Muscle layer of colon (tissue), 2 donors: ENCODE measurements at regions not wholly inside any gene's neighbourhood (a gene's known extent, or its start where the extent isn't known, plus 50 kb on each side); places are given as distances from the start of the nearest gene placed in this dataset.
"Not testable (repeated sequence)": the region's sequence is repeated elsewhere in the genome, so short reads cannot be mapped to it uniquely, and the experiment has no call there.

Experiments
- H3K27ac ChIP-seq: one replicate; pipeline ENCODE4 v1.7.0; 2013; ENCODE audit warnings: low read depth, mild to moderate bottlenecking, low read length, moderate library complexity
- H3K27me3 ChIP-seq, 2 donors: one replicate each; pipeline ENCODE4 v1.7.0; 2013; ENCODE audit warnings: low read length in 2 of 2, mild to moderate bottlenecking in 2 of 2; ENCODE audit not compliant: insufficient read depth in 2 of 2, control insufficient read depth in 1 of 2
- H3K36me3 ChIP-seq: one replicate; pipeline ENCODE4 v1.7.0; 2013; ENCODE audit warnings: mild to moderate bottlenecking, low read length; ENCODE audit not compliant: insufficient read depth
- H3K4me1 ChIP-seq: one replicate; pipeline ENCODE4 v1.7.0; 2013; ENCODE audit warnings: mild to moderate bottlenecking, low read length; ENCODE audit not compliant: insufficient read depth
- H3K4me3 ChIP-seq, 2 donors: one replicate each; pipeline ENCODE4 v1.7.0; 2013; ENCODE audit warnings: low read length in 2 of 2, low read depth in 1 of 2, mild to moderate bottlenecking in 1 of 2, moderate library complexity in 1 of 2
- H3K9ac ChIP-seq: one replicate; pipeline ENCODE4 v1.7.0; 2013; ENCODE audit warnings: low read length
- H3K9me3 ChIP-seq: one replicate; pipeline ENCODE4 v1.7.0; 2013; ENCODE audit warnings: mild to moderate bottlenecking, low read length
- donor health status: abdominal sarcoma.
- donor health status: Adenocarcinoma of cecum.

DNA sequence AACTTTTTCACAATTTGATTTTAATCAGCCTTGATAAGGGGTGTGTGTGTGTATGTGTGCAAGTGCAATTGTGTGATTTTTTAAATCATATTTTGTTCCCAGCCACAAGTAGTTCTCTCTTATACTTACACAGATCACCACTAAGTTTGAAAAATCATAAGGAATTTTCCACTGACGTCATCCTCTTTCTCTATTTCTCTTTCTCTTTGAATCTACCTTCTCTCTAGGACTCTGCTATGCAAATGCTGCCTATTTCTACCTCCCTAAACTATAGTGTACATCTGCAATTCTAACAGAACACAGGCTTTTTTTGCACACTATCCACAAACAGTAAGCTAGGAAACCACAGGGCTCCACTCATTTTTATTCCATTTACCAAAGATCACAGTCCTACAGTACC is 254.6 kb upstream of the CYLC2 start:
- H3K36me3 ChIP-seq = no peaks in the 10 kb centered on the region
- H3K9me3 ChIP-seq = no peaks in the 10 kb centered on the region
- H3K4me1 ChIP-seq = no peaks in the 10 kb centered on the region
- H3K4me3 ChIP-seq = no peak overlapping the region
- no peaks in the 10 kb centered on the region for H3K27me3 ChIP-seq
- H3K27ac ChIP-seq = no peak overlapping the region
- H3K9ac ChIP-seq = no peak overlapping the region

DNA sequence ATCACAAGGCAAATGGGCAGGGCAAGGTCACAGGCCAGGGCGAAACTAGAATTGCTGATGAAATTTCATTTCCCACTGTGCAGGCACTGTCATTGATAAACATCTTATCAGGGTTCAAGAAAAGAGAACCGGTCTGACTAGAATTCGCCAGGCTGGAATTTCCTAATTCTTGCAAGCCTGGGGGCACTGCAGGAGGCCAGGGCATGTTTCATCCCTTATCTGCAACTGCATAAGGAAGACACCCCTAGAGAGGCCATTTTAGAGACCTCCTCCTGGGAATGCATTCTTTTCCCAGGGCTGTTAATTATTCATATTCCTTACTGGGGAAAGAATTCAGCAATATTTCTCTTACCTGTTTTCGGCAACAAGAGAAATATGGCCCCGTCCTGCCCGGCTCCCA is 266.2 kb upstream of the CYLC2 start:
- H3K36me3 ChIP-seq = no peaks in the 10 kb centered on the region
- H3K27ac ChIP-seq = no peak overlapping the region

DNA sequence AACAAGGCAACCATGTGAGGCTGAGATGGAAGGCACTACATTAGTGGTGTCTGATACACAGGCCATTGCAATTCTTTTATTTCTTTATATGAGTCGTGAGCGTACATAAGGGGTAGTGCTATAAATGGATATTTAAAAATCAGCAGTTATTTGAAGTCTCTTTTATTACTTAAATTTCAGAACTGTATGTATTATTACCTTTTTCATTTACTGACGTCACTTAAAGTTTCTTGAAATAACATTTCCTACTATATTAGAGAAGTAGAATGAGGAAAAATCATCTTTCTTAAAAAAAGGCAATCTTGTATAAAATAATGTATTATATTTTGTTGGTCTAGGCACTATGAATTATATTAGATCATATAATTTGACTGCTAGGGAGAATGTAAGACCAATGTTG is 280.9 kb upstream of the CYLC2 start:
- H3K36me3 ChIP-seq = no peaks in the 10 kb centered on the region
- no peak overlapping the region for H3K27ac ChIP-seq
- H3K27me3 ChIP-seq = no peaks in the 10 kb centered on the region
- H3K4me1 ChIP-seq = no peaks in the 10 kb centered on the region
- H3K4me3 ChIP-seq = no peak overlapping the region
- no peaks in the 10 kb centered on the region for H3K9me3 ChIP-seq
- no peak overlapping the region for H3K9ac ChIP-seq

More for the DNA sequence above, 266.2 kb upstream of the CYLC2 start:
- no peaks in the 10 kb centered on the region for H3K9me3 ChIP-seq
- H3K27me3 ChIP-seq = no peaks in the 10 kb centered on the region
- H3K4me1 ChIP-seq = no peaks in the 10 kb centered on the region
- H3K4me3 ChIP-seq = no peak overlapping the region
- H3K9ac ChIP-seq = no peak overlapping the region

DNA sequence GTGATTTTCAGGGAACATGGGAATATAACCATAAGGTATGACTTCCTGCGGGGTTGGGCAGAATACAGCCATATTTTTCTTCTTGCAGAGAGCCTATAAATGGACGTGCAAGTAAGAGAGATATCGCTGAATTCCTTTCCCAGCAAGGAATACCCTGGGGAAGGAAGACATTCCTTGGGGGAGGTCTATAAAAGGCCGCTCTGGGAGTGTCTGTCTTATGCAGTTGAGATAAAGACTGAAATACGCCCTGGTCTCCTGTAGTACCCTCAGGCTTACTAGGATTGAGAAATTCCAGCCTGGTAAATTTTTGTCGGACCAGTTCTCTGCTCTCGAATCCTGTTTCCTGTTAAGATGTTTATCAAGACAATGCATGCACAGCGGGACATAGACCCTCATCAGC is 282.2 kb upstream of the CYLC2 start:
- H3K36me3 ChIP-seq, H3K27me3 ChIP-seq, H3K9me3 ChIP-seq, H3K4me1 ChIP-seq, H3K9ac ChIP-seq, H3K27ac ChIP-seq, H3K4me3 ChIP-seq: not testable (repeated sequence)

- Histone ChIP-seq H3K27me3 (no peaks in the 10 kb centered on the region), H3K4me3 (no peak overlapping the region)
Measured at GRCh38 chr9:102700936-102701335, 294.2 kb upstream of the CYLC2 start.

GRCh38 chr9:102669220-102669619 is 325.9 kb upstream of the CYLC2 start:
- no peak overlapping the region for H3K4me3 ChIP-seq
- no peaks in the 10 kb centered on the region for H3K36me3 ChIP-seq
- no peaks in the 10 kb centered on the region for H3K9me3 ChIP-seq
- no peak overlapping the region for H3K27ac ChIP-seq
- no peak overlapping the region for H3K9ac ChIP-seq
- no peaks in the 10 kb centered on the region for H3K27me3 ChIP-seq
- no peaks in the 10 kb centered on the region for H3K4me1 ChIP-seq

More at GRCh38 chr9:102700936-102701335, 294.2 kb upstream of the CYLC2 start:
- Histone ChIP-seq H3K9me3 (no peaks in the 10 kb centered on the region), H3K36me3 (no peaks in the 10 kb centered on the region), H3K9ac (no peak overlapping the region), H3K4me1 (no peaks in the 10 kb centered on the region), H3K27ac (no peak overlapping the region)

DNA sequence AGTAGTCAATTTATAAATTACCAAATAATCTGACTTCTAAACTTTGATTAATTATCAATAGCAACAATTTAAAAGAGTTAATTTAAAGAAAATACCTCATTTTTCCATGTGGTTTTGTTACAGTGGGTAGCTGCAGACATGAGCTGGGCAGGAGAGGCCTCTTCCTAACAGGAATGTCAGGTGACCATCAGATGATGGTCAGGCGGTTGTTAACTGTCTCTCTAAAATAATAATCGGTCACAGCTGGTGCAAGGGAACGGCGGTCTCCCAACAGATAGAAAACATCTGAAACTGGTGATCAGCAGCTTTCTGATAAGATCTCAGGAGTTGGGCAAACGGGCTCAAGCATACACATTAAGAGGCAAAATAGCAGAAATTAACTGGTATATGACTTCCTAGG is 342.7 kb upstream of the CYLC2 start:
- Histone ChIP-seq H3K4me3 (no peak overlapping the region), H3K27me3 (no peaks in the 10 kb centered on the region), H3K27ac (no peak overlapping the region), H3K9ac (no peak overlapping the region), H3K36me3 (no peaks in the 10 kb centered on the region), H3K4me1 (no peaks in the 10 kb centered on the region), H3K9me3 (no peaks in the 10 kb centered on the region)

- H3K27ac ChIP-seq = no peak overlapping the region
- no peak overlapping the region for H3K4me3 ChIP-seq
- no peaks in the 10 kb centered on the region for H3K9me3 ChIP-seq
- H3K4me1 ChIP-seq = no peaks in the 10 kb centered on the region
- H3K27me3 ChIP-seq = no peaks in the 10 kb centered on the region
- H3K36me3 ChIP-seq = no peaks in the 10 kb centered on the region
- no peak overlapping the region for H3K9ac ChIP-seq
Measured at GRCh38 chr9:102650896-102651295, 344.2 kb upstream of the CYLC2 start.

- no peaks in the 10 kb centered on the region for H3K4me1 ChIP-seq
- H3K27ac ChIP-seq = no peak overlapping the region
- H3K9ac ChIP-seq = no peak overlapping the region
- no peak overlapping the region for H3K4me3 ChIP-seq
- H3K27me3 ChIP-seq = no peaks in the 10 kb centered on the region
- no peaks in the 10 kb centered on the region for H3K36me3 ChIP-seq
- no peaks in the 10 kb centered on the region for H3K9me3 ChIP-seq
Measured at GRCh38 chr9:102642651-102643050, 352.5 kb upstream of the CYLC2 start.

DNA sequence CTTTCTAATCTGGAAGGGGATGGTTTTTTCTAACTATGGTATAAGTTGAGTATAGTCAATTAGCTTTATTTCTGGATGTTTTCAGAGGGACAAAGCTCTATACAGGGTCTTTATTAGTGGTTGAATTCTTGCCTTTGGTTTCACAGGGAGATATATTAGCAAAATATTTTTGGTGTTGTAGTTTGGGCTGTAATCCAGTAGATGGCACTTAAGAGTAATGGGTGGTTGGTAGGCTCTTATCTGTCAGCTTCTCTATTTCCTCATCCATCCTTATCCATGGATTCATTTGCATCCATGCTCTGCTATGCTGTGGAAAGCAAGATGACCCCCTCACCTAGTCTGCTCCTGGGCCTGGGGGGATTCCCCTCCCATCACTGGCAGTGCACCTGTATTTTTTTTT is 363.6 kb upstream of the CYLC2 start:
- H3K4me1 ChIP-seq = no peaks in the 10 kb centered on the region
- no peaks in the 10 kb centered on the region for H3K36me3 ChIP-seq
- no peaks in the 10 kb centered on the region for H3K9me3 ChIP-seq
- H3K27me3 ChIP-seq = no peaks in the 10 kb centered on the region
- no peak overlapping the region for H3K27ac ChIP-seq
- no peak overlapping the region for H3K9ac ChIP-seq
- no peak overlapping the region for H3K4me3 ChIP-seq

DNA sequence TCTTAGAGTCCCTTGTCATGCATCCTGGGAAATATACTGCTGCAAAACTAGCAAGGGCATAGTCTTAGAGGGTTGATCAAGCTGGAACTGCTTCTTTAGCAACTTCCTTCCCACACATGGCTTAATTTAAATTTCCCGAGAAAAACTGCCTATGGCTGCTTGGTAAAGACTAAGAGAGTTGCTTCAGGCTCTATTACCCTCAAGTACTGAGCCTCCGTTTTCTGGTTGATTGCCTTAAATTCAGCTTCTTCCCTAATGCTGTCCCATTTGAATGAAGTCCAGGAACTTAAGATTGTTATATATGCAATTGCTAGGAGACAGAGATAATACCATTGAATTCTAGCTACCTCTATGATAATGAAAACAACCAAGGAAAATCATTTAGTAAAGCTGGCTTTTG is 385.7 kb upstream of the CYLC2 start:
- H3K27me3 ChIP-seq = no peaks in the 10 kb centered on the region
- no peak overlapping the region for H3K4me3 ChIP-seq
- H3K27ac ChIP-seq = no peak overlapping the region
- H3K9me3 ChIP-seq = peaks cover 10% of the 10 kb centered on the region
- no peaks in the 10 kb centered on the region for H3K4me1 ChIP-seq
- H3K9ac ChIP-seq = no peak overlapping the region
- H3K36me3 ChIP-seq = no peaks in the 10 kb centered on the region

DNA sequence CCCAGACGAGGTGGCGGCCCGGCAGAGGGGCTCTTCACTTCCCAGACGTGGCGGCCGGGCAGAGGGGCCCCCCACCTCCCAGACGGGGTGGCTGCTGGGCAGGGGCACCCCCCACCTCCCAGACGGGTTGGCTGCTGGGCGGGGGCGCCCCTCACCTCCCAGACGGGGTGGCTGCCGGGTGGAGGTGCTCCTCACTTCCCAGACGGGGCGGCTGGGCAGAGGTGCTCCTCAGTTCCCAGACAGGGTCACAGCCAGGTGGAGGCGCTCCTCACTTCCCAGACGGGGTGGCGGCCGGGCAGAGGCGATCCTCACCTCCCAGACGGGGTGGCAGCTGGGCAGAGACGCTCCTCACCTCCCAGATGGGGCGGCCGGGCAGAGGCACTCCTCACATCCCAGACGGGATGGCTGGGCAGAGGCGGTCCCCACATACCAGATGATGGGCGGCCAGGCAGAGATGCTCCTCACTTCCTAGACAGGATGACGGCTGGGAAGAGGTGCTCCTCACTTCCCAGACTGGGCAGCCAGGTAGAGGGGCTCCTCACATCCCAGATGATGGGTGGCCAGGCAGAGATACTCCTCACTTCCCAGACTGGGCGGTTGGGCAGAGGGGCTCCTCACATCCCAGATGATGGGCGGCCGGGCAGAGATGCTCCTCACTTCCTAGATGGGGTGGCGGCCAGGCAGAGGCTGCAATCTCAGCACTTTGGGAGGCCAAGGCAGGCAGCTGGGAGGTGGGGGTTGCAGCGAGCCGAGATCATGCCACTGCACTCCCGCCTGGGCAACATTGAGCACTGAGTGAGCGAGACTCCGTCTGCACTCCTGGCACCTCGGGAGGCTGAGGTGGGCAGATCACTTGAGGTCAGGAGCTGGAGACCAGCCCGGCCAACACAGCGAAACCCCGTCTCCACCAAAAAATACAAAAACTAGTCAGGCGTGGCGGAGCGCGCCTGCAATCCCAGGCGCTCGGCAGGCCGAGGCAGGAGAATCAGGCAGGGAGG is 391.6 kb upstream of the CYLC2 start:
- not testable (repeated sequence) for H3K36me3 ChIP-seq, H3K9ac ChIP-seq, H3K4me3 ChIP-seq, H3K27me3 ChIP-seq, H3K9me3 ChIP-seq, H3K27ac ChIP-seq, H3K4me1 ChIP-seq
